IMR-90 (cell line): ENCODE measurements at regions not wholly inside any gene's neighbourhood (a gene's known extent, or its start where the extent isn't known, plus 50 kb on each side); places are given as distances from the start of the nearest gene placed in this dataset.

Experiments used
- ATAC-seq: fragments of 200-7000 bp; cut with Tn5 transposase; 2 replicates; pipeline ENCODE4 v1.9.1; 2020; ENCODE audit warnings: low read depth, mild to moderate bottlenecking, moderate library complexity
- BruUV-seq: library from RNA; stranded (reverse); fragments of 400-500 nt; replicated peaks from 2 replicates; lab custom pipeline; 2021; lab: Mats Ljungman, UMichigan
- CTCF ChIA-PET: fragments of 300-600 bp; formaldehyde crosslinking; extraction: SDS; loops from one replicate; lab custom pipeline; 2021; ENCODE audit warnings: antibody characterized with exemption; lab: Yijun Ruan, JAX
- POLR2A ChIA-PET: fragments of 300-600 bp; sonication (Branson Sonifier 250); formaldehyde crosslinking; loops from one replicate; lab custom pipeline; 2022; ENCODE audit warnings: antibody characterized with exemption; ENCODE audit not compliant: unreplicated experiment; lab: Charles Lee
- DNase-seq: peaks from one replicate; pipeline ENCODE4 v3.0.0; 2013
- H2AFZ ChIP-seq: replicated peaks from 2 replicates; pipeline ENCODE3; 2013; ENCODE audit warnings: low read length, mild to moderate bottlenecking; ENCODE audit not compliant: poor library complexity
- H2AK5ac ChIP-seq: 2 replicates; pipeline ENCODE4 v1.6.1; 2013; ENCODE audit warnings: low read depth, low read length, inconsistent platforms
- H2AK9ac ChIP-seq: replicated peaks from 2 replicates; pipeline ENCODE3; 2013; ENCODE audit warnings: mild to moderate bottlenecking, low read depth, low read length, moderate library complexity; ENCODE audit not compliant: poor library complexity
- H2BK120ac ChIP-seq: 2 replicates; pipeline ENCODE4 v1.6.1; 2013; ENCODE audit warnings: low read depth, low read length, inconsistent platforms
- H2BK15ac ChIP-seq: 3 replicates; pipeline ENCODE4 v1.6.1; 2013; ENCODE audit warnings: low read depth, low read length, inconsistent platforms
- H2BK20ac ChIP-seq: 2 replicates; pipeline ENCODE4 v1.6.1; 2013; ENCODE audit warnings: low read depth, mild to moderate bottlenecking, inconsistent platforms, low read length, moderate library complexity
- H2BK5ac ChIP-seq: 2 replicates; pipeline ENCODE4 v1.6.1; 2013; ENCODE audit warnings: mild to moderate bottlenecking, low read depth, low read length, inconsistent platforms; ENCODE audit not compliant: poor library complexity, severe bottlenecking
- H3K14ac ChIP-seq: replicated peaks from 2 replicates; pipeline ENCODE4 v1.6.1; 2013; ENCODE audit warnings: low read depth, low read length, inconsistent platforms
- H3K18ac ChIP-seq: 2 replicates; pipeline ENCODE4 v1.6.1; 2013; ENCODE audit warnings: low read depth, low read length, control low read depth
- H3K23ac ChIP-seq: 2 replicates; pipeline ENCODE4 v1.6.1; 2013; ENCODE audit warnings: low read depth, low read length, inconsistent platforms
- H3K27ac ChIP-seq: 2 replicates; pipeline ENCODE4 v1.5.1; 2013; ENCODE audit warnings: mild to moderate bottlenecking, control low read depth, low read length; ENCODE audit not compliant: insufficient read depth
- H3K27me3 ChIP-seq: 2 replicates; pipeline ENCODE4 v1.6.1; 2013; ENCODE audit warnings: low read length; ENCODE audit not compliant: control insufficient read depth, insufficient read depth
- H3K36me3 ChIP-seq: 2 replicates; pipeline ENCODE4 v1.6.1; 2013; ENCODE audit warnings: low read length, mixed read lengths; ENCODE audit not compliant: control insufficient read depth, insufficient read depth
- H3K4ac ChIP-seq: 2 replicates; pipeline ENCODE4 v1.6.1; 2013; ENCODE audit warnings: low read depth, low read length, inconsistent platforms
- H3K4me1 ChIP-seq: 2 replicates; pipeline ENCODE4 v1.6.1; 2013; ENCODE audit warnings: low read length, mixed read lengths; ENCODE audit not compliant: control insufficient read depth, insufficient read depth
- H3K4me2 ChIP-seq: 2 replicates; pipeline ENCODE4 v1.6.1; 2013; ENCODE audit warnings: low read depth, mild to moderate bottlenecking, control low read depth, low read length, moderate library complexity
- H3K4me3 ChIP-seq: 2 replicates; pipeline ENCODE4 v1.5.1; 2013; ENCODE audit warnings: low read depth, mild to moderate bottlenecking, control low read depth, low read length, moderate library complexity; ENCODE audit not compliant: insufficient read depth
- H3K56ac ChIP-seq: 2 replicates; pipeline ENCODE4 v1.6.1; 2013; ENCODE audit warnings: low read length, inconsistent platforms; ENCODE audit not compliant: insufficient read depth; ENCODE audit errors: extremely low read depth
- H3K79me1 ChIP-seq, 2 experiments: 2 replicates each; pipeline ENCODE4 v1.6.1; 2013; ENCODE audit warnings: low read length in 2 of 2, inconsistent platforms in 1 of 2, low read depth in 1 of 2
- H3K9ac ChIP-seq: 2 replicates; pipeline ENCODE4 v1.6.1; 2013; ENCODE audit warnings: low read depth, low read length, control low read depth
- H3K9me1 ChIP-seq: 2 replicates; pipeline ENCODE4 v1.6.1; 2013; ENCODE audit warnings: low read length, inconsistent platforms; ENCODE audit not compliant: insufficient read depth
- H3K9me3 ChIP-seq: 2 replicates; pipeline ENCODE4 v1.6.1; 2013; ENCODE audit warnings: low read length; ENCODE audit not compliant: control insufficient read depth, insufficient read depth
- H4K20me1 ChIP-seq: 2 replicates; pipeline ENCODE4 v1.6.1; 2013; ENCODE audit warnings: low read length, inconsistent platforms; ENCODE audit not compliant: insufficient read depth
- H4K5ac ChIP-seq: 2 replicates; pipeline ENCODE4 v1.6.1; 2013; ENCODE audit warnings: mild to moderate bottlenecking, low read depth, low read length, control low read depth
- H4K8ac ChIP-seq, 2 experiments: 2 replicates each; pipeline ENCODE4 v1.6.1; 2013; ENCODE audit warnings: low read depth in 2 of 2, low read length in 2 of 2, control low read depth in 1 of 2, inconsistent platforms in 1 of 2
- H4K91ac ChIP-seq: 2 replicates; pipeline ENCODE4 v1.6.1; 2013; ENCODE audit warnings: low read depth, low read length, inconsistent platforms; ENCODE audit not compliant: insufficient read depth
- BHLHE40 ChIP-seq: fragments of 150-350 bp; IDR thresholded peaks from 2 replicates; pipeline ENCODE4 v1.6.1; 2016; ENCODE audit warnings: mild to moderate bottlenecking, low read depth, low read length
- CEBPB ChIP-seq: IDR thresholded peaks from 2 replicates; pipeline ENCODE4 v1.6.1; 2012; ENCODE audit warnings: low read depth, low read length, improper control_type of control experiment
- CHD1 ChIP-seq: IDR thresholded peaks from 2 replicates; pipeline ENCODE4 v1.6.1; 2012; ENCODE audit warnings: low read depth, low read length, improper control_type of control experiment
- CTCF ChIP-seq: conservative IDR thresholded peaks from 2 replicates; pipeline ENCODE4 v1.5.1; 2012; ENCODE audit warnings: mild to moderate bottlenecking, low read depth, low read length, improper control_type of control experiment
- ELK1 ChIP-seq: fragments of 150-350 bp; IDR thresholded peaks from 2 replicates; pipeline ENCODE4 v1.6.1; 2016; ENCODE audit warnings: low read depth, mild to moderate bottlenecking, low read length, moderate library complexity, borderline replicate concordance
- FOS ChIP-seq: fragments of 150-350 bp; IDR thresholded peaks from 2 replicates; pipeline ENCODE4 v1.6.1; 2016; ENCODE audit warnings: low read depth, low read length
- MAFK ChIP-seq: IDR thresholded peaks from 2 replicates; pipeline ENCODE4 v1.6.1; 2012; ENCODE audit warnings: low read depth, low read length, improper control_type of control experiment
- MAZ ChIP-seq: IDR thresholded peaks from 2 replicates; pipeline ENCODE4 v1.6.1; 2012; ENCODE audit warnings: low read depth, mild to moderate bottlenecking, low read length, improper control_type of control experiment, moderate library complexity, borderline replicate concordance
- MXI1 ChIP-seq: IDR thresholded peaks from 2 replicates; pipeline ENCODE4 v1.6.1; 2012; ENCODE audit warnings: low read depth, mild to moderate bottlenecking, low read length, moderate library complexity, borderline replicate concordance
- NFE2L2 ChIP-seq: fragments of 150-350 bp; IDR thresholded peaks from 2 replicates; pipeline ENCODE4 v1.6.1; 2016; ENCODE audit warnings: low read depth, mild to moderate bottlenecking, low read length
- POLR2A ChIP-seq: IDR thresholded peaks from 2 replicates; pipeline ENCODE4 v1.6.1; 2012; ENCODE audit warnings: mild to moderate bottlenecking, low read depth, low read length
- RAD21 ChIP-seq: IDR thresholded peaks from 2 replicates; pipeline ENCODE4 v1.6.1; 2012; ENCODE audit warnings: low read length, improper control_type of control experiment
- RCOR1 ChIP-seq: IDR thresholded peaks from 2 replicates; pipeline ENCODE4 v1.6.1; 2012; ENCODE audit warnings: mild to moderate bottlenecking, low read length, improper control_type of control experiment; ENCODE audit not compliant: insufficient replicate concordance
- RFX5 ChIP-seq: IDR thresholded peaks from 2 replicates; pipeline ENCODE4 v1.8.0; 2012; ENCODE audit warnings: low read depth, mild to moderate bottlenecking, low read length, moderate library complexity
- SMC3 ChIP-seq: fragments of 150-350 bp; IDR thresholded peaks from 2 replicates; pipeline ENCODE4 v1.6.1; 2016; ENCODE audit warnings: low read depth, mild to moderate bottlenecking, antibody characterized with exemption, low read length, moderate library complexity
- USF2 ChIP-seq: fragments of 150-350 bp; IDR thresholded peaks from 2 replicates; pipeline ENCODE4 v1.6.1; 2017; ENCODE audit warnings: mild to moderate bottlenecking, antibody characterized with exemption, low read length, low read depth
- WGBS, 2 experiments: methylation state at CpG; one replicate each; pipeline versions ENCODE4 v1.1.5 to v1.1.7; 2013; ENCODE audit warnings: missing lambda C conversion rate in 2 of 2; ENCODE audit not compliant: insufficient read length in 1 of 2; ENCODE audit errors: extremely low coverage in 2 of 2; 5-methylcytosine and 5-hydroxymethylcytosine counted together
- dilution Hi-C: fragments of 300-500 bp; cut with HindIII; formaldehyde crosslinking; loops from one replicate; pipeline ENCODE4 v1.14.3; 2018; ENCODE audit warnings: low sequenced_read_pairs; ENCODE audit not compliant: unreplicated experiment
- in situ Hi-C: fragments of 300-500 bp; cut with MboI; formaldehyde crosslinking; loops from 3 replicates; pipeline ENCODE4 v1.14.3; 2019; ENCODE audit warnings: low sequenced_read_pairs, inconsistent platforms, mixed read lengths
- intact Hi-C: fragments of 100-400 bp; cut with micrococcal nuclease; formaldehyde crosslinking; loops from 2 replicates; pipeline ENCODE4 v1.10.0; 2022

- Histone ChIP-seq H3K14ac (no peak overlapping the region), H3K27ac (no peak overlapping the region), H2BK15ac (no peak overlapping the region), H3K4me3 (no peak overlapping the region), H3K79me1 (no peaks in the 10 kb centered on the region), H2BK120ac (no peak overlapping the region), H3K4ac (no peak overlapping the region), H4K5ac (no peak overlapping the region), H4K8ac (no peak overlapping the region), H3K9me3 (no peaks in the 10 kb centered on the region), H2AK5ac (no peak overlapping the region; the same call in 1 of the 2 replicates), H3K56ac (no peak overlapping the region), H4K20me1 (peaks cover 3% of the 10 kb centered on the region; the same call in 1 of the 2 replicates), H3K36me3 (no peaks in the 10 kb centered on the region), H2AFZ (no peak overlapping the region), H3K23ac (no peak overlapping the region), H3K4me2 (no peak overlapping the region), H4K91ac (no peak overlapping the region), H2AK9ac (no peak overlapping the region), H3K9me1 (no peaks in the 10 kb centered on the region), H3K9ac (no peak overlapping the region), H3K18ac (no peak overlapping the region), H3K4me1 (no peaks in the 10 kb centered on the region; the same call in 1 of the 2 replicates), H2BK20ac (no peak overlapping the region), H2BK5ac (no peak overlapping the region), H3K27me3 (peaks cover 33% of the 10 kb centered on the region)
- ATAC-seq (no peak), DNase-seq (no peak)
- ChIA-PET CTCF (no interaction called here), POLR2A (no interaction called here)
- WGBS, 2 experiments, result 73% methylated on average over 3 of the region's 11 CpGs; no CpG with 5 or more reads in 1 of the 2 experiments
- intact Hi-C loops, result no loop called here
- dilution Hi-C loops, result no loop called here
- BruUV-seq, result no TSS peak
- in situ Hi-C loops, result no loop called here
- no peak for TF ChIP-seq CEBPB
- no peak for TF ChIP-seq POLR2A
- TF ChIP-seq MXI1, result no peak
- no peak for TF ChIP-seq RCOR1
- TF ChIP-seq MAZ, result no peak
- TF ChIP-seq NFE2L2, result no peak
- TF ChIP-seq SMC3, result no peak
- no peak for TF ChIP-seq CTCF
- TF ChIP-seq CHD1, result no peak
- no peak for TF ChIP-seq RAD21
- TF ChIP-seq MAFK, result no peak
- TF ChIP-seq USF2, result no peak
- no peak for TF ChIP-seq FOS
- TF ChIP-seq RFX5, result no peak
- TF ChIP-seq ELK1, result no peak
- TF ChIP-seq BHLHE40, result no peak
Observed at GRCh38 chr10:78746155-78746763, 322.5 kb upstream of the ZMIZ1 start.
